ENCODE measurements at regions not wholly inside any gene's neighbourhood (a gene's known extent, or its start where the extent isn't known, plus 50 kb on each side); places are given as distances from the start of the nearest gene placed in this dataset.

DNA sequence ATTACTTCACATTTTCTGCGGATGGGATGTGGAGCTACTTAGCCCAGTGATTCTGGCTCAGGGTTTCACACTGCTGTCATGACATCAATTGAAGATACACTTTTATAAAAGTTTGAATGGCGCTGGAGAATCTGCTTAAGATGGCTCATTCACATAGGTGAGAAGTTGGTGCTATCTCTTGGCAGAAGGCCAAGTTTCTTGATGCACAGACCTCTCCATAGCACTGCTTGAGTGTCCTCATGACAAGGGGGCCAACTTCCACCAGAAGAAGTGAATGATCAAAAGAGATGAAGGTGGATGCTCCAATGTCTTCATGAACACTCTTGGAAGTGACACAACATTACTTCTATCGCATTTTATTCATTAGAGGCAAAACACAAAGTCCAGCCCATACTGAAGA, 403.7 kb upstream of the CCNG1 start:
- no peak for TF ChIP-seq ZFX (IDR thresholded peaks at IDR 0.05)
- TF ChIP-seq, protein P1, sequence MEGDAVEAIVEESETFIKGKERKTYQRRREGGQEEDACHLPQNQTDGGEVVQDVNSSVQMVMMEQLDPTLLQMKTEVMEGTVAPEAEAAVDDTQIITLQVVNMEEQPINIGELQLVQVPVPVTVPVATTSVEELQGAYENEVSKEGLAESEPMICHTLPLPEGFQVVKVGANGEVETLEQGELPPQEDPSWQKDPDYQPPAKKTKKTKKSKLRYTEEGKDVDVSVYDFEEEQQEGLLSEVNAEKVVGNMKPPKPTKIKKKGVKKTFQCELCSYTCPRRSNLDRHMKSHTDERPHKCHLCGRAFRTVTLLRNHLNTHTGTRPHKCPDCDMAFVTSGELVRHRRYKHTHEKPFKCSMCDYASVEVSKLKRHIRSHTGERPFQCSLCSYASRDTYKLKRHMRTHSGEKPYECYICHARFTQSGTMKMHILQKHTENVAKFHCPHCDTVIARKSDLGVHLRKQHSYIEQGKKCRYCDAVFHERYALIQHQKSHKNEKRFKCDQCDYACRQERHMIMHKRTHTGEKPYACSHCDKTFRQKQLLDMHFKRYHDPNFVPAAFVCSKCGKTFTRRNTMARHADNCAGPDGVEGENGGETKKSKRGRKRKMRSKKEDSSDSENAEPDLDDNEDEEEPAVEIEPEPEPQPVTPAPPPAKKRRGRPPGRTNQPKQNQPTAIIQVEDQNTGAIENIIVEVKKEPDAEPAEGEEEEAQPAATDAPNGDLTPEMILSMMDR (conservative IDR thresholded peaks at IDR 0.05): no peak
- H3K27ac ChIP-seq: no peak overlapping the region

DNA sequence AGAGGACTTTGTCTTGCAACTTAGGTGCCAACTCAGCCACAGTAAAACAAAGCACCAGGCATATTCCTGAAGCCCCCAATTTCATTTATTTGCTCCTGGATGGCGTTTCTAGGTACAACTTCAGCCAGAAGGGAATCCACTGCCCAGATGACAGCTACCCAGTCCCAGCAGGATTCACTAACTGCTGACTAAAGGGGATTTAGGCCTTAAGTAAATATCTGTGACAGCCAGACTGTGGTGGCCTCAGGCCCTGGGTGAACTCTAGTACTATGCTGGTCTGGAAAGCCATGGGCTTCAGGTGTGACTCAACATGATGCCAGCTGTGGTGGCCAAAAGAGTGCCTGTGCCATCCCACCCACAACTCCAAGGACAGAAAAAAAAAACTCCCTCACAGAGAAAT, 396.1 kb upstream of the CCNG1 start:
- no peak for TF ChIP-seq ZFX (IDR thresholded peaks at IDR 0.05)
- TF ChIP-seq, protein P1 (conservative IDR thresholded peaks at IDR 0.05): no peak
- H3K27ac ChIP-seq: no peak overlapping the region

DNA sequence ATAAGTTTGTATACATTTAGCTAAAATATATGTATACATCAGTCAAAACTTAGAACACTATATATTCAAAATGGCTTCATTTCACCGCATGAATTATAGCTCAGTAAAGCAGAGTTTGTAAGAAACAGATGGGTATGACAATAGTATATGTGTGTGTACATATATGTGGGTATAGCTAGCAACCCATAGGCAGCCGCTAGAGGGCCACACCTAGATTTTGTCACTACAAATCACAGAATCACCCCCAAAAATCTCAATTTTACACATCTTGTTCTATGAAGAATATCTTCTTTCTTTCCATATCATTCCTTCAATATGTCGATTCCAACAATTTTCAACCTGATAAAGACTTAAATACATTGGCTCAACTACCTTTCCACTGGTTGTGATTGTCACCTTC, 357.8 kb upstream of the CCNG1 start:
- no peak overlapping the region for H3K27ac ChIP-seq

DNA sequence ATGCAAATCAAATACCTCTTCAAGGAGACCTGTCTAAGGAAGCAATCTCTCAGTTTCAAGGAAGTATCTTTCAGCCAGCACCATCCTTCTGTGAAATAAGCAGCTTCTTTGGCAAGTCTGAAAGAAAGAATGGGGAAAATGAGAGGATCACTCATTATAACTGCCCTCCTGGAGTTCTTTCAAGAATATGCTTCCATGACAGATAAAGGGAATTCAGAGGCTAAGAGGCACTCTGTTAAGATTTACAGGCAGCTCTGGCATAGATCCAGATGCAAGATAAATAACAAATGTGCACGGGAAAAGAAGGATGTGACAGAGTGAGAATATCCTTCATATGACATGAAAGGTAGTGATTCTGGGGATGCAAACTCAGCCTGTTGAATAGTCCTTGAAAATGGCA, 348.2 kb upstream of the CCNG1 start:
- TF ChIP-seq, protein P1 (conservative IDR thresholded peaks at IDR 0.05): no peak
- no peak for TF ChIP-seq ZFX (IDR thresholded peaks at IDR 0.05)
- H3K27ac ChIP-seq: no peak overlapping the region

More for the DNA sequence above, 357.8 kb upstream of the CCNG1 start:
- no peak for TF ChIP-seq ZFX (IDR thresholded peaks at IDR 0.05)
- TF ChIP-seq, protein P1 (conservative IDR thresholded peaks at IDR 0.05): peak; percentile 70

DNA sequence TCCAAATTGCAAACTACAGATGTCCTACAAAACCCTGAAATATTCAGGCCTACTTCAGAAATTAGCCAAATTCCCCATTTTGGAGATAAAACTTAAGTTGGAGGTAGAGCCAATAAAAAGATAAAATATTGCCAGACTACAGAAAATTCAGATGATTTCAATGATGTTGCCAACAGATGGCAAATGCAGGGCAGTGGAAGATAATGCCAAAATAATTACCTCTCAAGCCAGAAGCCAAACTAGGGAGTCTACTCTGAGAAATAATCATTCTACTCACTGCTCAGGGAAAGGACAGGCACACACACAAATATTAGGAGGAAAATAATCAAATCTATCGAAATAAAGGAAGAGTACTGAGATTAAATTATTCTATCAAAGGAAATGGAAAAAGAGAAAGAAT, 347.5 kb upstream of the CCNG1 start:
- no peak overlapping the region for H3K27ac ChIP-seq
- TF ChIP-seq, protein P1 (conservative IDR thresholded peaks at IDR 0.05): no peak
- TF ChIP-seq ZFX (IDR thresholded peaks at IDR 0.05): no peak

DNA sequence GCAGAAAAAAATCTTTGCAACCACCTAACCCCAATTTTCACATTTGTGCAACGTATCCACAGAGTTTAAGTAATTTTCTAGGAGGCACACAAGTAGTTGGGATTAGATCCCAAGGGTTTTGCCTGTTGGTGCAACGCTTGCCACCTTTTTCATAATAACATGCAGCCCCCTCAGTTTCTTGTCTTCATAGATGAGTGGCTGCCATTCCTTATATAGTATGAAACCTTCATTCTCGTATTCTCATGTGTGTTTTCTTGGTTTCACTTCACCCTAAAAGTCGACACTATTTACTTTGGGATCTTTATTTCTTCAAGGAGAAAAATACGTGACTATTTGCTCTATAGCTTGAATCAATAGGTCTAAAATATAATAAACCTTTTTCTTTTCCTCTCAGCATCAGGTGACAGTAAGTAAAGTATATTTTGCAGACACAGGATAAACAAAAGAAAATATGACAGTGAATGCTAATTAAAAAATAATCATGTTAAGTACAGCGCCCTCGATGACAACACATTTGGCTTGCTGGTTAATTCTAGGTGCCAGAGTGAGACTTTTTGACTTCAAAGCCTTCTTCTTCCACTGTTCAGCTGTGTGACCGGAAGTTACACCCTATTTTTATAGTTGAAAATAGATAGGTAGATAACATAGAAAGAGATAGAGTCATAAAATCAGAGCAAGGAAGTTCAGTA, 342.8 kb upstream of the CCNG1 start:
- H3K27ac ChIP-seq: no peak overlapping the region
- TF ChIP-seq, protein P1 (conservative IDR thresholded peaks at IDR 0.05): no peak
- no peak for TF ChIP-seq ZFX (IDR thresholded peaks at IDR 0.05)

DNA sequence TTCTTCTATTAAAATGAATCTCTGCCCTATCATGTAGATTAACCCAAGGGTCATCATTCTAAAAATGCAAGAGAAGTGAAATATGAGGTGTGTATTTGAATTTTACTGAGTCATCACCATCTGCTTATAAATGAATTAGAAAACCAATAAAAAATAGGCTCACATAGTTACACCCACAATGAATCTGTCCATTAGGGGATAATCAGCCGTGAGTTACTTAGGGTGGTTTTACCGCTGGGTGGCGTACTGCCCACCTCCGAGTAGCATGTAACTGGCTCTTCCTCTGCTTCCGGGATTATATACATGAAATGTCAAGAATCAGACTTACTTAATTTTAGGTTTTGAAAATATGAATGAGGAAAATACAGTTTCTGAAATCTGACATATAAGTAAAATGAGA, 332.9 kb upstream of the CCNG1 start:
- TF ChIP-seq, protein P1 (conservative IDR thresholded peaks at IDR 0.05): peak; percentile 39
- TF ChIP-seq ZFX (IDR thresholded peaks at IDR 0.05): no peak
- no peak overlapping the region for H3K27ac ChIP-seq

All from C4-2B (cell line).